ENCODE measurements at regions not wholly inside any gene's neighbourhood (a gene's known extent, or its start where the extent isn't known, plus 50 kb on each side); places are given as distances from the start of the nearest gene placed in this dataset.

- DNase-seq (ENCODE audit: low read depth), result no peak
- H3K4me3 ChIP-seq (ENCODE audit: low read depth, low read length), result no peak overlapping the region
- TF ChIP-seq CTCF (IDR thresholded peaks at IDR 0.05; ENCODE audit: insufficient read depth, low read depth, low read length, missing control alignments), result no peak
Observed at GRCh38 chr1:87191646-87192045, 137.0 kb upstream of the LMO4 start.

- no peak overlapping the region for H3K4me3 ChIP-seq (ENCODE audit: low read depth, low read length)
- no peak for DNase-seq (ENCODE audit: low read depth)
- no peak for TF ChIP-seq CTCF (IDR thresholded peaks at IDR 0.05; ENCODE audit: insufficient read depth, low read depth, low read length, missing control alignments)
Observed at GRCh38 chr1:87194271-87194774, 134.4 kb upstream of the LMO4 start.

GRCh38 chr1:87194856-87195255 lies 133.8 kb upstream of the LMO4 start:
- TF ChIP-seq CTCF (IDR thresholded peaks at IDR 0.05; ENCODE audit: insufficient read depth, low read depth, low read length, missing control alignments), result no peak
- no peak for DNase-seq (ENCODE audit: low read depth)
- no peak overlapping the region for H3K4me3 ChIP-seq (ENCODE audit: low read depth, low read length)

GRCh38 chr1:87196110-87196827 lies 132.4 kb upstream of the LMO4 start:
- TF ChIP-seq CTCF (IDR thresholded peaks at IDR 0.05; ENCODE audit: insufficient read depth, low read depth, low read length, missing control alignments), result no peak
- DNase-seq (ENCODE audit: low read depth), result no peak
- H3K4me3 ChIP-seq (ENCODE audit: low read depth, low read length), result no peak overlapping the region

GRCh38 chr1:87197156-87197555 lies 131.5 kb upstream of the LMO4 start:
- DNase-seq (ENCODE audit: low read depth), result no peak
- TF ChIP-seq CTCF (IDR thresholded peaks at IDR 0.05; ENCODE audit: insufficient read depth, low read depth, low read length, missing control alignments), result no peak
- H3K4me3 ChIP-seq (ENCODE audit: low read depth, low read length), result no peak overlapping the region

- no peak for TF ChIP-seq CTCF (IDR thresholded peaks at IDR 0.05; ENCODE audit: insufficient read depth, low read depth, low read length, missing control alignments)
- no peak overlapping the region for H3K4me3 ChIP-seq (ENCODE audit: low read depth, low read length)
- DNase-seq (ENCODE audit: low read depth), result no peak
Observed at GRCh38 chr1:87197641-87198040, 131.0 kb upstream of the LMO4 start.

Data from GM12865 (cell line).